Activated CD8-positive, alpha-beta memory T cell treated with anti-CD3 and anti-CD28 coated beads for 4 hours (primary cell): ENCODE measurements at regions not wholly inside any gene's neighbourhood (a gene's known extent, or its start where the extent isn't known, plus 50 kb on each side); places are given as distances from the start of the nearest gene placed in this dataset.
"Not testable (repeated sequence)": the region's sequence is repeated elsewhere in the genome, so short reads cannot be mapped to it uniquely, and the experiment has no call there.

ENCODE experiments used
- DNase-seq, 2 donors: peaks; one replicate each; pipeline ENCODE4 v3.0.0-alpha.2; 2020; ENCODE audit warnings: low read depth in 2 of 2

- DNase-seq: no peak
These were observed 130.8 kb downstream of the S1PR1 start for GRCh38 chr1:101367630-101368029.

GRCh38 chr1:101370488-101370887, 133.7 kb downstream of the S1PR1 start:
- DNase-seq: no peak

- DNase-seq: no peak
These were observed 134.4 kb downstream of the S1PR1 start for GRCh38 chr1:101371259-101371658.

GRCh38 chr1:101373570-101373969, 136.8 kb downstream of the S1PR1 start:
- no peak for DNase-seq

GRCh38 chr1:101375448-101375847, 138.6 kb downstream of the S1PR1 start:
- not testable (repeated sequence) for DNase-seq

- DNase-seq: no peak
These were observed 139.6 kb downstream of the S1PR1 start for GRCh38 chr1:101376121-101377083.

GRCh38 chr1:101377084-101377835, 140.4 kb downstream of the S1PR1 start:
- no peak for DNase-seq

- no peak for DNase-seq
These were observed 142.2 kb downstream of the S1PR1 start for GRCh38 chr1:101379037-101379436.

GRCh38 chr1:101379950-101380349, 143.1 kb downstream of the S1PR1 start:
- no peak for DNase-seq

- no peak for DNase-seq
These were observed 145.3 kb downstream of the S1PR1 start for GRCh38 chr1:101382135-101382534.

- peak in 1 of 2 donors; percentile 2 for DNase-seq
These were observed 152.2 kb downstream of the S1PR1 start for GRCh38 chr1:101388904-101389546.

- no peak for DNase-seq
These were observed 152.7 kb downstream of the S1PR1 start for GRCh38 chr1:101389547-101389929.

GRCh38 chr1:101392552-101392951, 155.7 kb downstream of the S1PR1 start:
- no peak for DNase-seq

- no peak for DNase-seq
These were observed 157.2 kb downstream of the S1PR1 start for GRCh38 chr1:101394041-101394440.

- no peak for DNase-seq
These were observed 162.4 kb downstream of the S1PR1 start for GRCh38 chr1:101399222-101399621.

- no peak for DNase-seq
These were observed 169.5 kb downstream of the S1PR1 start for GRCh38 chr1:101406271-101406670.

- no peak for DNase-seq
These were observed 169.9 kb downstream of the S1PR1 start for GRCh38 chr1:101406681-101407080.

GRCh38 chr1:101407505-101408211, 170.8 kb downstream of the S1PR1 start:
- DNase-seq: no peak

GRCh38 chr1:101408212-101409042, 171.6 kb downstream of the S1PR1 start:
- DNase-seq: no peak

GRCh38 chr1:101409102-101409501, 172.3 kb downstream of the S1PR1 start:
- DNase-seq: no peak
